Type B pancreatic cell (in vitro differentiated cells): ENCODE measurements at regions not wholly inside any gene's neighbourhood (a gene's known extent, or its start where the extent isn't known, plus 50 kb on each side); places are given as distances from the start of the nearest gene placed in this dataset.

Experiments used
- DNase-seq: peaks from one replicate; pipeline ENCODE4 v3.0.0; 2021; ENCODE audit warnings: mixed read lengths; ENCODE audit not compliant: unreplicated experiment; ENCODE audit errors: extremely low spot score
- H3K27ac Mint-ChIP-seq: 2 replicates; pipeline ENCODE4 v1.8.0; 2021; ENCODE audit warnings: mild to moderate bottlenecking, mixed read lengths
- H3K27me3 Mint-ChIP-seq: 2 replicates; pipeline ENCODE4 v1.8.0; 2021; ENCODE audit warnings: mixed read lengths
- H3K36me3 Mint-ChIP-seq: 2 replicates; pipeline ENCODE4 v1.8.0; 2021; ENCODE audit warnings: mixed read lengths
- H3K4me1 Mint-ChIP-seq: one replicate; pipeline ENCODE4 v1.8.0; 2021; ENCODE audit warnings: mixed read lengths; ENCODE audit not compliant: unreplicated experiment
- H3K4me3 Mint-ChIP-seq: 2 replicates; pipeline ENCODE4 v1.8.0; 2021; ENCODE audit warnings: mild to moderate bottlenecking, mixed read lengths
- H3K9me3 Mint-ChIP-seq: 2 replicates; pipeline ENCODE4 v1.8.0; 2021; ENCODE audit warnings: mixed read lengths
- CTCF ChIP-seq: fragments of 200-600 bp; sonication (generic); conservative IDR thresholded peaks from 2 replicates; pipeline ENCODE4 v1.5.0; 2021; ENCODE audit warnings: antibody characterized with exemption, mild to moderate bottlenecking

- no peak overlapping the region for H3K27ac Mint-ChIP-seq
- TF ChIP-seq CTCF, result no peak
- no peak for DNase-seq
- H3K4me3 Mint-ChIP-seq, result no peak overlapping the region
- no peaks in the 10 kb centered on the region for H3K27me3 Mint-ChIP-seq
- peaks cover 11% of the 10 kb centered on the region for H3K4me1 Mint-ChIP-seq
- H3K36me3 Mint-ChIP-seq, result no peaks in the 10 kb centered on the region
- H3K9me3 Mint-ChIP-seq, result no peaks in the 10 kb centered on the region
Observed at GRCh38 chr2:168340931-168341330, 93.5 kb upstream of the STK39 start.

GRCh38 chr2:168343586-168343985 lies 96.2 kb upstream of the STK39 start:
- H3K36me3 Mint-ChIP-seq, result no peaks in the 10 kb centered on the region
- peaks cover 3% of the 10 kb centered on the region for H3K27me3 Mint-ChIP-seq
- H3K4me1 Mint-ChIP-seq, result peaks cover 15% of the 10 kb centered on the region
- TF ChIP-seq CTCF, result no peak
- DNase-seq, result no peak
- H3K9me3 Mint-ChIP-seq, result no peaks in the 10 kb centered on the region
- H3K4me3 Mint-ChIP-seq, result no peak overlapping the region
- H3K27ac Mint-ChIP-seq, result peak overlapping the region; percentile 50

- Mint-ChIP-seq H3K27ac (no peak overlapping the region), H3K9me3 (peaks cover 4% of the 10 kb centered on the region), H3K4me3 (no peak overlapping the region), H3K4me1 (peaks cover 6% of the 10 kb centered on the region), H3K27me3 (peaks cover 3% of the 10 kb centered on the region), H3K36me3 (no peaks in the 10 kb centered on the region)
- TF ChIP-seq CTCF, result no peak
- DNase-seq, result no peak
Observed at GRCh38 chr2:168344706-168345105, 97.3 kb upstream of the STK39 start.

- peak overlapping the region; percentile 16 for H3K27ac Mint-ChIP-seq
- peaks cover 4% of the 10 kb centered on the region for H3K4me1 Mint-ChIP-seq
- TF ChIP-seq CTCF, result no peak
- H3K27me3 Mint-ChIP-seq, result peaks cover 3% of the 10 kb centered on the region
- H3K4me3 Mint-ChIP-seq, result no peak overlapping the region
- no peaks in the 10 kb centered on the region for H3K36me3 Mint-ChIP-seq
- peaks cover 4% of the 10 kb centered on the region for H3K9me3 Mint-ChIP-seq
- DNase-seq, result no peak
Observed at GRCh38 chr2:168345601-168346000, 98.2 kb upstream of the STK39 start.

- H3K27me3 Mint-ChIP-seq, result peaks cover 3% of the 10 kb centered on the region
- peak overlapping the region; percentile 78 for H3K27ac Mint-ChIP-seq
- H3K9me3 Mint-ChIP-seq, result peaks cover 4% of the 10 kb centered on the region
- H3K36me3 Mint-ChIP-seq, result no peaks in the 10 kb centered on the region
- peaks cover 8% of the 10 kb centered on the region for H3K4me1 Mint-ChIP-seq
- peak overlapping the region; percentile 90 for H3K4me3 Mint-ChIP-seq
- DNase-seq, result peak; percentile 73
- peak; percentile 92 for TF ChIP-seq CTCF
Observed at GRCh38 chr2:168346725-168347477, 99.5 kb upstream of the STK39 start.
